Neural cell (in vitro differentiated cells): ENCODE measurements at regions not wholly inside any gene's neighbourhood (a gene's known extent, or its start where the extent isn't known, plus 50 kb on each side); places are given as distances from the start of the nearest gene placed in this dataset.

ENCODE experiments used
- H2AFZ ChIP-seq: fragments of 200-600, 300-800 bp; sonication (generic), shearing (Covaris generic); 2 replicates; pipeline ENCODE4 v1.6.0; 2014; ENCODE audit warnings: low read depth, mild to moderate bottlenecking, antibody characterized with exemption, low read length, moderate library complexity
- H3F3A ChIP-seq: fragments of 200-600 bp; shearing (Covaris generic); 2 replicates; pipeline ENCODE4 v1.6.1; 2016; ENCODE audit warnings: mild to moderate bottlenecking, moderate library complexity, mixed read lengths, antibody characterized with exemption, low read length; ENCODE audit not compliant: insufficient read depth, poor library complexity, severe bottlenecking
- H3K27ac ChIP-seq: fragments of 200-600, 300-800 bp; sonication (generic), shearing (Covaris generic); 2 replicates; pipeline ENCODE4 v1.5.1; 2014; ENCODE audit warnings: mild to moderate bottlenecking, low read length, moderate library complexity
- H3K27me3 ChIP-seq: fragments of 300-800, 200-600 bp; sonication (generic), shearing (Covaris generic); 2 replicates; pipeline ENCODE4 v1.6.0; 2014; ENCODE audit warnings: mild to moderate bottlenecking, low read depth, low read length, moderate library complexity; ENCODE audit not compliant: insufficient read depth
- H3K36me3 ChIP-seq: fragments of 300-800, 200-600 bp; sonication (generic), shearing (Covaris generic); 2 replicates; pipeline ENCODE4 v1.5.1; 2014; ENCODE audit warnings: mild to moderate bottlenecking, antibody characterized with exemption, low read length, moderate library complexity; ENCODE audit not compliant: insufficient read depth
- H3K4me2 ChIP-seq: fragments of 300-800, 200-600 bp; sonication (generic), shearing (Covaris generic); 2 replicates; pipeline ENCODE4 v1.6.0; 2014; ENCODE audit warnings: mild to moderate bottlenecking, low read length
- H3K4me3 ChIP-seq: fragments of 300-800, 200-600 bp; sonication (generic), shearing (Covaris generic); 2 replicates; pipeline ENCODE4 v1.5.1; 2014; ENCODE audit warnings: mild to moderate bottlenecking, low read length, moderate library complexity
- H3K79me2 ChIP-seq: fragments of 200-600 bp; shearing (Covaris generic); replicated peaks from 2 replicates; pipeline ENCODE4 v1.6.0; 2014; ENCODE audit warnings: mild to moderate bottlenecking, low read length, moderate library complexity; ENCODE audit not compliant: insufficient read depth
- H3K9ac ChIP-seq: fragments of 300-800, 200-600 bp; sonication (generic), shearing (Covaris generic); 2 replicates; pipeline ENCODE4 v1.6.1; 2016; ENCODE audit warnings: mild to moderate bottlenecking, low read length, mixed read lengths
- H3K9me2 ChIP-seq: fragments of 200-600 bp; shearing (Covaris generic); 2 replicates; pipeline ENCODE4 v1.6.1; 2016; ENCODE audit warnings: mild to moderate bottlenecking, low read length, mixed read lengths; ENCODE audit not compliant: insufficient read depth
- H3K9me3 ChIP-seq: fragments of 200-600, 300-800 bp; sonication (generic), shearing (Covaris generic); 2 replicates; pipeline ENCODE4 v1.6.1; 2016; ENCODE audit warnings: mild to moderate bottlenecking, mixed run types, low read length, moderate library complexity, mixed read lengths
- H4K20me1 ChIP-seq: fragments of 200-600 bp; shearing (Covaris generic); 2 replicates; pipeline ENCODE4 v1.6.1; 2016; ENCODE audit warnings: mild to moderate bottlenecking, mixed run types; ENCODE audit not compliant: insufficient read depth
- EP300 ChIP-seq: fragments of 450-650 bp; conservative IDR thresholded peaks from 2 replicates; pipeline ENCODE4 v1.6.1; 2014; ENCODE audit warnings: antibody characterized with exemption, mild to moderate bottlenecking, moderate library complexity; ENCODE audit not compliant: poor library complexity, severe bottlenecking
- EZH2 ChIP-seq: fragments of 200-600, 300-800 bp; shearing (Covaris generic), sonication (generic); IDR thresholded peaks from 2 replicates; pipeline ENCODE4 v1.6.1; 2014; ENCODE audit warnings: antibody characterized with exemption, low read length, borderline replicate concordance, mild to moderate bottlenecking; ENCODE audit not compliant: insufficient read depth, poor library complexity, severe bottlenecking
- MXI1 ChIP-seq: fragments of 450-650 bp; conservative IDR thresholded peaks from 2 replicates; pipeline ENCODE4 v1.6.1; 2014; ENCODE audit warnings: antibody characterized with exemption, mild to moderate bottlenecking; ENCODE audit not compliant: poor library complexity, severe bottlenecking
- POLR2AphosphoS5 ChIP-seq: IDR thresholded peaks from 2 replicates; pipeline ENCODE4 v1.6.1; 2012
- RAD21 ChIP-seq: fragments of 450-650 bp; conservative IDR thresholded peaks from 2 replicates; pipeline ENCODE4 v1.6.1; 2014; ENCODE audit warnings: antibody characterized with exemption, mild to moderate bottlenecking, moderate library complexity
- SMC3 ChIP-seq: fragments of 450-650 bp; conservative IDR thresholded peaks from 2 replicates; pipeline ENCODE4 v1.6.1; 2014; ENCODE audit warnings: antibody characterized with exemption, mild to moderate bottlenecking, moderate library complexity; ENCODE audit not compliant: poor library complexity
- TAF1 ChIP-seq: IDR thresholded peaks from 2 replicates; pipeline ENCODE4 v1.6.1; 2012; ENCODE audit warnings: low read depth
- TF ChIP-seq, protein P1 (sequence below): fragments of 450-650 bp; IDR thresholded peaks from 2 replicates; pipeline ENCODE4 v1.5.1; 2014; ENCODE audit warnings: antibody characterized with exemption, mild to moderate bottlenecking, moderate library complexity; ENCODE audit not compliant: poor library complexity, severe bottlenecking
- TF ChIP-seq, protein P2 (sequence below): IDR thresholded peaks from 2 replicates; pipeline ENCODE4 v1.6.1; 2012; ENCODE audit warnings: borderline replicate concordance

DNA sequence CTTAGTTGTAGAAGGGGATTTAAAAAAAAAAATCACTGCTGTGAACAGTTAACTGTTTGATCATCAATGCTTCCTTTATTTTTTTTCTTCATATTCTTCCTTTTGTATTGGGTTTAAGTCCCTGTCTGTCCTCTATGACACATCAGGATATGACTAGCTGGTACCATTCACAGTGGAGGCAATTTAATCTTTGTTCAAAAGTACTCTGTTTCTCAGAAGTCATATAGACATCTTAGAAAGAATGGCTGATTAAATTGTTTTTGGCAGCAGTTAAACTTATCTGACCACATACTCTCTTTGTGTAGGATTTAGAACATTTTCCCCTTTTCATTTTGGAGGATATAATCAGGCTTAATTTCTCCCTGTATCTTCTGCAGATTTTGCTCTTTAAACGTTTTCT lies 807.8 kb upstream of the CDH2 start:
- Histone ChIP-seq H3K4me2 (no peak overlapping the region), H3K9me3 (no peaks in the 10 kb centered on the region), H3K27me3 (no peaks in the 10 kb centered on the region), H3K36me3 (no peaks in the 10 kb centered on the region), H3K79me2 (no peaks in the 10 kb centered on the region), H3K4me3 (no peak overlapping the region), H3K9ac (no peak overlapping the region), H2AFZ (no peak overlapping the region), H3K27ac (no peak overlapping the region), H3K9me2 (peaks cover 3% of the 10 kb centered on the region), H3F3A (no peaks in the 10 kb centered on the region), H4K20me1 (no peaks in the 10 kb centered on the region)
- TF ChIP-seq, protein P1, sequence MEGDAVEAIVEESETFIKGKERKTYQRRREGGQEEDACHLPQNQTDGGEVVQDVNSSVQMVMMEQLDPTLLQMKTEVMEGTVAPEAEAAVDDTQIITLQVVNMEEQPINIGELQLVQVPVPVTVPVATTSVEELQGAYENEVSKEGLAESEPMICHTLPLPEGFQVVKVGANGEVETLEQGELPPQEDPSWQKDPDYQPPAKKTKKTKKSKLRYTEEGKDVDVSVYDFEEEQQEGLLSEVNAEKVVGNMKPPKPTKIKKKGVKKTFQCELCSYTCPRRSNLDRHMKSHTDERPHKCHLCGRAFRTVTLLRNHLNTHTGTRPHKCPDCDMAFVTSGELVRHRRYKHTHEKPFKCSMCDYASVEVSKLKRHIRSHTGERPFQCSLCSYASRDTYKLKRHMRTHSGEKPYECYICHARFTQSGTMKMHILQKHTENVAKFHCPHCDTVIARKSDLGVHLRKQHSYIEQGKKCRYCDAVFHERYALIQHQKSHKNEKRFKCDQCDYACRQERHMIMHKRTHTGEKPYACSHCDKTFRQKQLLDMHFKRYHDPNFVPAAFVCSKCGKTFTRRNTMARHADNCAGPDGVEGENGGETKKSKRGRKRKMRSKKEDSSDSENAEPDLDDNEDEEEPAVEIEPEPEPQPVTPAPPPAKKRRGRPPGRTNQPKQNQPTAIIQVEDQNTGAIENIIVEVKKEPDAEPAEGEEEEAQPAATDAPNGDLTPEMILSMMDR, result no peak
- no peak for TF ChIP-seq TAF1
- TF ChIP-seq POLR2AphosphoS5, result no peak

DNA sequence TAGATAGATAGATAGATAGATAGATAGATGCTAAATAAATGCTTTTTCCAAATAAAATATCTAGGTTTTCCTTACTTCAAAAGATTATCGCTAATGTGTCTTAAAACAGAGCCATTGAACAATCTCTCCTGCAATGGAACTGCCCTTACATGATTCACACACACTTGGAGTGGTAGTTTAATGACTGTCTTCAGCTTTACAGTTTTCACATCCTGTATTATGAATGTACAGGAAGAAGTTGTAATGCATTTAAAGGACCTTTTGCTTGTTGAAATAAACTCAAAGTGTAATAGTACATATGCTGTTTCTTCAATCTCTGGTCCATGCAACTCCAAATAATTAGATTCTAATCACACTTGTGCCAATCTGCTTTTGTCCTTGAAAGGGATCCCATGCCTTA lies 797.6 kb upstream of the CDH2 start:
- Histone ChIP-seq H3F3A (no peaks in the 10 kb centered on the region), H3K4me2 (no peak overlapping the region), H3K9me3 (no peaks in the 10 kb centered on the region), H3K36me3 (no peaks in the 10 kb centered on the region), H3K27ac (no peak overlapping the region), H2AFZ (no peak overlapping the region), H3K9ac (no peak overlapping the region), H3K4me3 (no peak overlapping the region), H3K79me2 (no peaks in the 10 kb centered on the region), H3K9me2 (no peaks in the 10 kb centered on the region), H3K27me3 (no peaks in the 10 kb centered on the region), H4K20me1 (no peaks in the 10 kb centered on the region)
- TF ChIP-seq, protein P1, result no peak
- TF ChIP-seq EZH2 (no peak), EP300 (no peak), TAF1 (no peak), RAD21 (no peak), SMC3 (no peak), POLR2AphosphoS5 (no peak), MXI1 (no peak)
- TF ChIP-seq, protein P2, sequence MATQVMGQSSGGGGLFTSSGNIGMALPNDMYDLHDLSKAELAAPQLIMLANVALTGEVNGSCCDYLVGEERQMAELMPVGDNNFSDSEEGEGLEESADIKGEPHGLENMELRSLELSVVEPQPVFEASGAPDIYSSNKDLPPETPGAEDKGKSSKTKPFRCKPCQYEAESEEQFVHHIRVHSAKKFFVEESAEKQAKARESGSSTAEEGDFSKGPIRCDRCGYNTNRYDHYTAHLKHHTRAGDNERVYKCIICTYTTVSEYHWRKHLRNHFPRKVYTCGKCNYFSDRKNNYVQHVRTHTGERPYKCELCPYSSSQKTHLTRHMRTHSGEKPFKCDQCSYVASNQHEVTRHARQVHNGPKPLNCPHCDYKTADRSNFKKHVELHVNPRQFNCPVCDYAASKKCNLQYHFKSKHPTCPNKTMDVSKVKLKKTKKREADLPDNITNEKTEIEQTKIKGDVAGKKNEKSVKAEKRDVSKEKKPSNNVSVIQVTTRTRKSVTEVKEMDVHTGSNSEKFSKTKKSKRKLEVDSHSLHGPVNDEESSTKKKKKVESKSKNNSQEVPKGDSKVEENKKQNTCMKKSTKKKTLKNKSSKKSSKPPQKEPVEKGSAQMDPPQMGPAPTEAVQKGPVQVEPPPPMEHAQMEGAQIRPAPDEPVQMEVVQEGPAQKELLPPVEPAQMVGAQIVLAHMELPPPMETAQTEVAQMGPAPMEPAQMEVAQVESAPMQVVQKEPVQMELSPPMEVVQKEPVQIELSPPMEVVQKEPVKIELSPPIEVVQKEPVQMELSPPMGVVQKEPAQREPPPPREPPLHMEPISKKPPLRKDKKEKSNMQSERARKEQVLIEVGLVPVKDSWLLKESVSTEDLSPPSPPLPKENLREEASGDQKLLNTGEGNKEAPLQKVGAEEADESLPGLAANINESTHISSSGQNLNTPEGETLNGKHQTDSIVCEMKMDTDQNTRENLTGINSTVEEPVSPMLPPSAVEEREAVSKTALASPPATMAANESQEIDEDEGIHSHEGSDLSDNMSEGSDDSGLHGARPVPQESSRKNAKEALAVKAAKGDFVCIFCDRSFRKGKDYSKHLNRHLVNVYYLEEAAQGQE, result no peak
